Stimulated activated CD4-positive, alpha-beta T cell treated with anti-CD3 and anti-CD28 coated beads, TNF-alpha, amount 100 ng/mL, for 1 hour (primary cell): ENCODE measurements at regions not wholly inside any gene's neighbourhood (a gene's known extent, or its start where the extent isn't known, plus 50 kb on each side); places are given as distances from the start of the nearest gene placed in this dataset.

Source experiments
- DNase-seq, 3 donors: peaks; one replicate each; pipeline ENCODE4 v3.0.0-alpha.2; 2020; ENCODE audit warnings: low read depth in 3 of 3, low spot score in 1 of 3

DNA sequence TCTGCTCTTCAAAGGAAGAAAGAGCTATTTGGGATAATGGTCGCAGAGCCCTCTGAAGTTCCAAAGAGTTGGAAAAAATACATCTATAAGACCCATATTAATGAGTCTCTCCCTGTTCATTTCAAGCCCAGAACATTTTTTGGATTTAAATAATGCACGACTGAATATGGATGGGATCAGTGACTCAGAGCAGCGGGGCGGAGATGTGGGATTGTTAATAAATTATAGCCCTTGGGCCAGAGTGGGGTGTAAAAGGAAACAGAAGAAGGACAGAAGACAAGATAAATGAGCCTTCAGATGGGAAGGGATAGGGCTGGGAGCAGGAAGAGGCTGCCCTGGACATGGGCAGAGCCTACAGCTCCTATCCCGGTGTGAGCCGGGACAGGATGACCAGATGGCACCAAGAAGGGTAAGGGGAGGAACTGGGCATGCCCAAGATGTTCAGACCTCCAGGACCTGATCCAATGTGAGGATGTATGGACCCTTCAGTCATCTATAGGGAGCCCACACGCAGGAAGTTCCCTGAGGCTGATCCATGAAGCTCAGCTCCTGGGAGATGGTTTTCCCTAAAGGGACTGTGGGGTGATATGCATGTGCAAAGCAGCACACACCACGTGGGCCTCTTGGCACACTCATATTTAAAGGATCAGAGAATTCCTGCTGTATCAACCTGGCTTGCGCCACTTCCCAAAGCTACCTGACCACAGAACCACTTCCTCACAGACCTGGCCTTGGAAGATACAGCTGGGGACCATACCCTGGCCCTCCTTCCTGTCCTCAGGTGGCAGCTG is 96.1 kb upstream of the PLXNA4 start:
- no peak for DNase-seq

GRCh38 chr7:132666774-132667172 is 90.5 kb upstream of the PLXNA4 start:
- no peak for DNase-seq

GRCh38 chr7:132666071-132666773 is 90.0 kb upstream of the PLXNA4 start:
- DNase-seq: no peak

- no peak for DNase-seq
Measured at GRCh38 chr7:132656846-132657776, 80.8 kb upstream of the PLXNA4 start.

DNA sequence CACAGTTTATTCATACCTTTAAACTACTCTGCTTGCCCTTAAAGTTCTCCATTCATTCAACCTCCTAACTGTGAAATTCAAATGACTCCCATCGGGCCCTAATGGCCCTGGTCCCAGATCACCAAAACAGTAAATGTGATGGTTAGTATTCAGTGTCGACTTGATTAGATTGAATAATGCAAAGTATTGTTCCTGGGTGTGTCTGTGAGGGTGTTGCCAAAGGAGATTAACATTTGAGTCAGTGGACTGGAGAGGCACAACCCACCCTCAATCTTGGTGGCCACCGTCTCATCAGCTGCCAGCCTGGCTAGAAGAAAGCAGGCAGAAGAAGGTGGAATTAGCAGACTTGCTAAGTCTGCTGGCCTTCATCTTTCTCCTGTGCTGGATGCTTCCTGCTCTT is 80.1 kb upstream of the PLXNA4 start:
- DNase-seq: no peak

DNA sequence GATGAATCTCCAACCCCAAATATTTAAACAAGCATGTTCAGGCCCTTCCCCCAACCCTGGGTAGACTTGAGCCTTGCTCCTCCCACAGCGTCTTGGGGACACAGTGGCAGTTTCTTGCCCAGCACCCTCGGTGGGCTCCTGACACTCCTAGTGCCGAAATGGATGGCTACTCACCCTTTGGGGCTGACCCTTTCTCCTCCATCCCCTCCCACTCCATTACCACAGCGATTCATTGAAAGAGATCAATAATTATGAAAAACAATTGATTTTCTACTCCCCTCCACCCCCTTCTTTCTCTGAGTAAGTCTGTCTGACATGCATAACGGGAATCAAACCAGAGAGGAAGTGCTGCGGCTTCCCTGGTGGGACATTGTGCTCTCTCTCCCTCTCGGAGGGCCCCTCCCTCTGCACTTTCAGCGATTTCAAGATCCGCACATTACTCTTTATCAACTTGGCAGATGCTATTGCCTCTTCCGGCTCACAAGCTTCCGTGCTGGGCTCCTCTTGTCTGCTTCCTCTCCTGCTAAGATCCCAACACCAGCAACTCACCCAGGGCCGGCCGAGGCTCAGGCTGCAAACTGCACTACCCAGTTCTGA is 79.0 kb upstream of the PLXNA4 start:
- DNase-seq: peak in 2 of 3 donors; percentile 4 to 5

DNA sequence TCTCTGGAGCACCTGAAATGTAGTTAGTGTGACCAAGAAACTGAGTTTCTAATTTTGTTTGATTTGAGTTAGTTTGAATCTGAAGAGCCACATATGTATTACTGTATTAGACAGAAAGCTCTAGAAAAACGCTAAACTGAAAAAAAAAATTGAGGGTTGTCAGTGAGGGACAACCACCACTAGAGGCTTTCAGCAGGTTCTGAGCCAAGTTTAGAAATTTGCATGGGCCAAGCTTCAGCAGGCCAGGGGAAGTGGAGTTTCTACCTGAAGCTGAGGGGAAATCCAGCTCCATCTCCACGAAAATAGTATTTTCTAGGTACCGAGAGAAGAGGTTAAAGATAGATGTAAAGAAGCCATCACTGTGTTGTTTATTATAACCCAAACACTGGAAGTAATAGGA is 77.9 kb upstream of the PLXNA4 start:
- DNase-seq: no peak

DNA sequence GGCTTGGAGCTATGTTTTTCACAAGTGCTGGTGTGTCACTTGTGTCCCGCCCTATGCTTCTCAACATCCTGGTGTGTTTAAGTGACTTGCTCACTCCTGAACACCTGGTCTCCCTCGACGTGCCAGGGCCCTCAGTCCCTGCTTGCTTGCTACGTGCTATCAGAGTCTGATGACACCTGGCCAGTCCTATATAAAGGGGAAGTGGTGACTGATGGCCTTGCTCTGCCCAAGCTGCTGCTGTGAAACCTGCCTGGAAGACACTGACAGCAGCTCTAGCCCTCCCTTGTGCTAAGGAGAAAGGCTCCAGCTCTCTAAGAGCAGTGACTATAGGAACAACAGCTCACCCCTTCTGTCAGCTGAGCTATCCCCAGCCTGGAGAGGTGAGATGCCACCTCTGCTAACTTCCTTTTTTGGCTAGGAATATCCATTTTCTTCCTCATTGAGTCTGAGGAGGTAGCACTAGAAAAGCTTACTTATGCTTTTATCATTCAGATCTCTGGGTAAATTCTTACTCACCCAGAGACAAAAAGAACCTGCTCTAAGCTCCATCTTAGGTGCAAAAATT is 77.2 kb upstream of the PLXNA4 start:
- no peak for DNase-seq

DNA sequence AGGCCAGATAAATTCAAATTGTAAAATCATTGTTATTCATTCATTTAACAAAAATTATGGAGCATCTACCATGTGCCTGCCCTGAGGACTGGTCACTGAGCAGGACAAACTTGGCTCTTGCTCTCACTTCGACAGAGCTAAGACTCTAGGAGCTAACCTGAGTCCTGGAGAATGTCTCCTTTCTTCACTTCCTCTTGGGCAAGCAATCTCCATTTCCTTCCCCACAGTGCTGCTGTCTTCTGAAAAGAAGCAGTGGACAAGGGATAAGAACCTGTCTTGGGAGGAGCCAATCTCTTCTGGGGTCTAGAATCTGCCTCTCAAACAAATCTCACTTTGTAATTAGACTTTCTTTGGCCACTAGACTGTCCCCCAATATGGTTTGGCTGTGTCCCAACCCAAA is 76.2 kb upstream of the PLXNA4 start:
- DNase-seq: no peak

DNA sequence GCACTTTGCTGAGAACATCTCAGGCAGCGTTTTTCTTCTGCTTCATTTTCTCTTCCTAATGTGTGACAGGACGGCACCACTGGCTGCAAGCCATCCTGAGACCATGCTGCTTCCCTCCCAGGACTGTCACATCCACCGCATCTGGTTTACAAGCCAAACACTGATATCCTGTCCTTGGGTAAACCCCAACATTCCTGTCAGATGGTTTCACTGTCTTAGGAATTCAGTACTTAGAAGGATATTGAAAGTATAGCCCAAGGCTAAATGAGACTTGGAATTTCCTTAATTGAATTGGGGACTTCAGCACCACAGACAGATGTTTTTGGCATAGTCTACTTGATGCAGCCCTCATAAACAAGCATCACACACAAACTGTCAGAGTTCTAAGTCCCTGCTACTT is 74.2 kb upstream of the PLXNA4 start:
- DNase-seq: no peak

DNA sequence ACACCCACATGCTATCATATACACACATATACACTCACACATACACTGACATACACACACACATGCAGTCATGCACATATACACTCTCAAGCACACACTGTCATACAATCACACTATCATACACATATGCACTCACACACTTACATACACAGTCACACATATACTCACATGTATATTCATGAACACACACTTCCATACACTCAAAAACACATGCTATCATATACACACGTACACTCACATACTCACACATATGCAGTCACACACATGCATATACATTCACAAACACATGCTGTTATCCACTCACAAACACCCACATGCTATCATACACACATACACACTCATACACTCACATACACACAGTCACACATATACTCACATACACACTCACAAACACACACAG is 71.0 kb upstream of the PLXNA4 start:
- DNase-seq: no peak

GRCh38 chr7:132646052-132646451 is 69.8 kb upstream of the PLXNA4 start:
- DNase-seq: no peak

DNA sequence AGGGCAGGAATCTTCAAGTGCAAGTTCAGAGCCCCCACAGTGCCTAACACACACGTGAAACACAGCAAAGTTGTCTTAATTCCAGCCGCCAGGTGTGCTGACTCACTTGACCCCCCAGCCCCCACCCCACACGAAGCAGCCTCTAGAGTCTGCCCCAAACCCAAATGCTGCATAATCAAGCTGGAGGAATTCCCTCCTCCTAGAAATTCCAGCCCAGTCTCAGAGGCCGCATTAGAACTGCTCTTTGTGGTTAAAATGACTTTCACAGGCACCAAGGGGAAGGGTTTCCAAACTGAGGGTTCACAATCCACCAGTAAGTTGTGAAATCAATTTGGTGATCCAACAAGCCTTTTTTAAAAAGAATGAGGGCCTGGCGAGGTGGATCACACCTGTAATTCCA is 67.0 kb upstream of the PLXNA4 start:
- DNase-seq: no peak

DNA sequence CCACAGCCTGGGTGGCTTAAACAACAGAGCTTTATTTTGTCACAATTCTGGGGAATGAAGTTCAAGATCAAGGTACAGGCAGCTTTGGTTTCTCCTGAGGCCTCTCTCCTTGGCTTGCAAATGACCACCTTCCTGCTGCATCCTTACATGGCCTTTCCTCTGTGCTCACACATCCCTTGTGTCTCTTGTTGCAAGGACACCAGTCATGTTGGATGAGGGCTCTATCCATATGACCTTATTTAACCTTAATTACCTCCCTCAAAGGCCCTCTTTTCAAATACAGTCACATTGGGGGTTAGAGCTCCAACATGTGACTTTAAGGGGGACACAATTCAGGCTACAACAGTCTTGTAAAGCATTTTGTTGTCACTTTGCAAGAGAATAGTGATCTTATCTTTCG is 65.0 kb upstream of the PLXNA4 start:
- no peak for DNase-seq

- DNase-seq: no peak
Measured at GRCh38 chr7:132639983-132640382, 63.7 kb upstream of the PLXNA4 start.

- no peak for DNase-seq
Measured at GRCh38 chr7:132638000-132638399, 61.7 kb upstream of the PLXNA4 start.

- DNase-seq: no peak
Measured at GRCh38 chr7:132636581-132636980, 60.3 kb upstream of the PLXNA4 start.

- no peak for DNase-seq
Measured at GRCh38 chr7:132635127-132635526, 58.9 kb upstream of the PLXNA4 start.

- DNase-seq: no peak
Measured at GRCh38 chr7:132630834-132631233, 54.6 kb upstream of the PLXNA4 start.
